Keratinocyte (primary cell): ENCODE measurements at regions not wholly inside any gene's neighbourhood (a gene's known extent, or its start where the extent isn't known, plus 50 kb on each side); places are given as distances from the start of the nearest gene placed in this dataset.

ENCODE experiments used
- EZH2 ChIP-seq: IDR thresholded peaks from one replicate; pipeline ENCODE4 v1.6.1; 2012; ENCODE audit warnings: inconsistent platforms, mild to moderate bottlenecking, low read length, moderate library complexity
- TF ChIP-seq, protein P1 (sequence below), 3 experiments: IDR thresholded peaks in 1 of 3; conservative IDR thresholded peaks in 1 of 3; optimal IDR thresholded peaks in 1 of 3; 2 replicates in 2 of 3; 3 replicates in 1 of 3; pipeline versions ENCODE3 to v1.5.1; 2011; ENCODE audit warnings: low read length in 3 of 3, mild to moderate bottlenecking in 3 of 3, moderate library complexity in 2 of 3, control low read depth in 1 of 3, inconsistent platforms in 1 of 3; ENCODE audit not compliant: insufficient read depth in 2 of 3; ENCODE audit errors: extremely low read depth in 1 of 3

- TF ChIP-seq, protein P1, sequence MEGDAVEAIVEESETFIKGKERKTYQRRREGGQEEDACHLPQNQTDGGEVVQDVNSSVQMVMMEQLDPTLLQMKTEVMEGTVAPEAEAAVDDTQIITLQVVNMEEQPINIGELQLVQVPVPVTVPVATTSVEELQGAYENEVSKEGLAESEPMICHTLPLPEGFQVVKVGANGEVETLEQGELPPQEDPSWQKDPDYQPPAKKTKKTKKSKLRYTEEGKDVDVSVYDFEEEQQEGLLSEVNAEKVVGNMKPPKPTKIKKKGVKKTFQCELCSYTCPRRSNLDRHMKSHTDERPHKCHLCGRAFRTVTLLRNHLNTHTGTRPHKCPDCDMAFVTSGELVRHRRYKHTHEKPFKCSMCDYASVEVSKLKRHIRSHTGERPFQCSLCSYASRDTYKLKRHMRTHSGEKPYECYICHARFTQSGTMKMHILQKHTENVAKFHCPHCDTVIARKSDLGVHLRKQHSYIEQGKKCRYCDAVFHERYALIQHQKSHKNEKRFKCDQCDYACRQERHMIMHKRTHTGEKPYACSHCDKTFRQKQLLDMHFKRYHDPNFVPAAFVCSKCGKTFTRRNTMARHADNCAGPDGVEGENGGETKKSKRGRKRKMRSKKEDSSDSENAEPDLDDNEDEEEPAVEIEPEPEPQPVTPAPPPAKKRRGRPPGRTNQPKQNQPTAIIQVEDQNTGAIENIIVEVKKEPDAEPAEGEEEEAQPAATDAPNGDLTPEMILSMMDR (optimal IDR thresholded peaks at IDR 0.05 in 1 of 3, IDR thresholded peaks at IDR 0.05 in 1 of 3, conservative IDR thresholded peaks at IDR 0.05 in 1 of 3; ENCODE audit: extremely low read depth in 1 of 3, insufficient read depth in 2 of 3, low read length in 3 of 3): no peak
- no peak for TF ChIP-seq EZH2
Observed at GRCh38 chr5:3265131-3265885, 330.3 kb upstream of the IRX1 start.
